ENCODE measurements at regions not wholly inside any gene's neighbourhood (a gene's known extent, or its start where the extent isn't known, plus 50 kb on each side); places are given as distances from the start of the nearest gene placed in this dataset.

GRCh38 chr3:43211681-43212080, 74.7 kb upstream of the SNRK start:
- FAIRE-seq: no peak
- Histone ChIP-seq H3K9ac (replicated peaks; ENCODE audit: extremely low read depth, insufficient read depth, low read length) (no peak overlapping the region), H3K9me1 (replicated peaks; ENCODE audit: control insufficient read depth, extremely low read depth, insufficient read depth, low read length) (no peaks in the 10 kb centered on the region), H2AFZ (ENCODE audit: low read depth, low read length) (no peak overlapping the region), H3K4me3 (replicated peaks in 1 of 3; ENCODE audit: insufficient read depth in 1 of 3, low read depth in 1 of 3, low read length in 3 of 3) (no peak overlapping the region), H3K4me2 (ENCODE audit: insufficient read depth, low read length) (no peak overlapping the region), H3K9me3 (replicated peaks; ENCODE audit: control insufficient read depth, insufficient read depth, low read length) (no peaks in the 10 kb centered on the region), H3K27me3 (ENCODE audit: control insufficient read depth in 2 of 2, insufficient read depth in 2 of 2, low read length in 2 of 2) (no peaks in the 10 kb centered on the region), H4K20me1 (replicated peaks; ENCODE audit: control insufficient read depth, extremely low read depth, insufficient read depth, low read length) (no peaks in the 10 kb centered on the region), H3K27ac (ENCODE audit: insufficient read depth, low read depth, low read length) (no peak overlapping the region), H3K4me1 (ENCODE audit: control insufficient read depth, extremely low read depth, insufficient read depth, low read length) (no peaks in the 10 kb centered on the region), H3K36me3 (ENCODE audit: control insufficient read depth in 2 of 2, extremely low read depth in 1 of 2, insufficient read depth in 2 of 2, low read length in 2 of 2) (no peaks in the 10 kb centered on the region), H3K79me2 (ENCODE audit: control insufficient read depth, insufficient read depth, low read length) (no peaks in the 10 kb centered on the region)
- TF ChIP-seq FOS (IDR thresholded peaks at IDR 0.05; ENCODE audit: borderline replicate concordance, insufficient read depth, low read length) (no peak), MAX (IDR thresholded peaks at IDR 0.05; ENCODE audit: insufficient read depth, insufficient read length) (no peak), POLR2AphosphoS5 (IDR thresholded peaks at IDR 0.05; ENCODE audit: insufficient read depth, low read depth, low read length) (no peak), JUN (IDR thresholded peaks at IDR 0.05; ENCODE audit: borderline replicate concordance, insufficient read depth, insufficient read length, low read depth) (no peak), POLR2A (IDR thresholded peaks at IDR 0.05; ENCODE audit: low read depth, low read length) (no peak), MYC (IDR thresholded peaks at IDR 0.05; ENCODE audit: low read depth, low read length) (no peak), GATA2 (IDR thresholded peaks at IDR 0.05; ENCODE audit: insufficient read depth, insufficient read length, low read depth, low read length) (no peak), EZH2 (IDR thresholded peaks at IDR 0.05; ENCODE audit: borderline replicate concordance, low read depth, low read length, severe bottlenecking) (no peak), CTCF (IDR thresholded peaks at IDR 0.05; ENCODE audit: extremely low read depth in 1 of 2, insufficient read depth in 1 of 2, low read depth in 1 of 2, low read length in 2 of 2) (no peak)
- intact Hi-C loops (cut with micrococcal nuclease): no loop called here
- no TSS peak for BruUV-seq (replicated peaks)
- dilution Hi-C loops (cut with MboI; ENCODE audit: extremely low pct_ligation_motif_present, low sequenced_read_pairs): no loop called here
- POLR2A ChIA-PET: interaction anchor here (1.3 kb wide), 1 partner anchor 19 kb away, joined by 3 read pairs; no protein-coding TSS in a partner anchor
- CTCF ChIA-PET: interaction anchor here (0.9 to 4.7 kb wide), 4 partner anchors 12 to 292 kb away, joined by 3 to 26 read pairs (median 4); no protein-coding TSS in a partner anchor
- no peak for DNase-seq (ENCODE audit: low read depth, low spot score)
